Esophagus muscularis mucosa (tissue), 4 donors: ENCODE measurements at regions not wholly inside any gene's neighbourhood (a gene's known extent, or its start where the extent isn't known, plus 50 kb on each side); places are given as distances from the start of the nearest gene placed in this dataset.

Experiments used
- DNase-seq: peaks from one replicate; pipeline ENCODE4 v3.0.0-alpha.2; 2017; ENCODE audit errors: extremely low spot score
- H3K27ac ChIP-seq, 4 donors: fragments of 200-600 bp; sonication (generic); replicated peaks in 1 of 4; 1 replicate in 3 of 4; 2 replicates in 1 of 4; pipeline ENCODE4 v1.5.1; 2016 to 2019; ENCODE audit warnings: mild to moderate bottlenecking in 1 of 4
- H3K27me3 ChIP-seq, 4 donors: fragments of 200-600 bp; sonication (generic); one replicate each; pipeline versions ENCODE4 v1.5.1 to v1.6.0; 2016 to 2019
- H3K36me3 ChIP-seq, 4 donors: fragments of 200-600 bp; sonication (generic); one replicate each; pipeline ENCODE4 v1.5.1; 2016 to 2019
- H3K4me1 ChIP-seq, 4 donors: fragments of 200-600 bp; sonication (generic); one replicate each; pipeline ENCODE4 v1.5.1; 2016 to 2019
- H3K4me3 ChIP-seq, 4 donors: fragments of 200-600 bp; sonication (generic); 1 replicate in 2 of 4; 2 replicates in 2 of 4; pipeline ENCODE4 v1.5.1; 2016 to 2019; ENCODE audit warnings: mild to moderate bottlenecking in 4 of 4, moderate library complexity in 1 of 4
- H3K9me3 ChIP-seq, 4 donors: fragments of 200-600 bp; sonication (generic); 1 replicate in 3 of 4; 2 replicates in 1 of 4; pipeline ENCODE4 v1.5.1; 2016 to 2019
- CTCF ChIP-seq, 3 experiments: fragments of 200-600 bp in 2 of 3; fragments of 450-650 bp in 1 of 3; sonication (generic) in 2 of 3; IDR thresholded peaks; one replicate each; pipeline ENCODE4 v1.5.1; 2017 to 2019; ENCODE audit warnings: antibody characterized with exemption in 3 of 3, mild to moderate bottlenecking in 2 of 3, moderate library complexity in 1 of 3
- EP300 ChIP-seq: sonication (generic); formaldehyde crosslinking; IDR thresholded peaks from one replicate; pipeline ENCODE4 v1.6.1; 2017; ENCODE audit warnings: antibody characterized with exemption
- POLR2A ChIP-seq: fragments of 450-650 bp; IDR thresholded peaks from one replicate; pipeline ENCODE4 v1.6.1; 2017; ENCODE audit warnings: antibody characterized with exemption, moderate library complexity, mild to moderate bottlenecking, low read depth
- POLR2AphosphoS5 ChIP-seq, 2 donors: sonication (generic); formaldehyde crosslinking; IDR thresholded peaks; one replicate each; pipeline ENCODE4 v1.6.1; 2017; ENCODE audit warnings: antibody characterized with exemption in 2 of 2
- WGBS: methylation state at CpG from one replicate; pipeline ENCODE4 v1.1.5; 2018; 5-methylcytosine and 5-hydroxymethylcytosine counted together
- intact Hi-C: fragments of 100-400 bp; cut with DNase I; formaldehyde crosslinking; loops from one replicate; pipeline ENCODE4 v1.15.1; 2023

GRCh38 chr20:7667194-7667593 lies 273.1 kb downstream of the HAO1 start:
- 81% methylated on average over 4 of the region's 4 CpGs for WGBS
- intact Hi-C loops, result no loop called here
- TF ChIP-seq CTCF (IDR thresholded peaks at IDR 0.05) (no peak), EP300 (no peak), POLR2AphosphoS5 (IDR thresholded peaks at IDR 0.05) (no peak), POLR2A (no peak)

GRCh38 chr20:7672571-7672970 lies 267.7 kb downstream of the HAO1 start:
- H3K27me3 ChIP-seq, result no peaks in the 10 kb centered on the region
- no peaks in the 10 kb centered on the region for H3K36me3 ChIP-seq
- no peaks in the 10 kb centered on the region for H3K9me3 ChIP-seq
- WGBS, result 89% methylated on average over 7 of the region's 7 CpGs
- H3K27ac ChIP-seq, result no peak overlapping the region
- no peak overlapping the region for H3K4me3 ChIP-seq
- intact Hi-C loops, result no loop called here
- no peak for TF ChIP-seq CTCF (IDR thresholded peaks at IDR 0.05)
- no peak for TF ChIP-seq POLR2AphosphoS5 (IDR thresholded peaks at IDR 0.05)
- TF ChIP-seq POLR2A, result no peak
- TF ChIP-seq EP300, result no peak
- DNase-seq, result no peak
- no peaks in the 10 kb centered on the region for H3K4me1 ChIP-seq

More at GRCh38 chr20:7667194-7667593, 273.1 kb downstream of the HAO1 start:
- no peaks in the 10 kb centered on the region for H3K36me3 ChIP-seq
- H3K27ac ChIP-seq, result no peak overlapping the region
- H3K9me3 ChIP-seq, result no peaks in the 10 kb centered on the region
- no peaks in the 10 kb centered on the region for H3K4me1 ChIP-seq
- H3K4me3 ChIP-seq, result no peak overlapping the region
- H3K27me3 ChIP-seq, result no peaks in the 10 kb centered on the region
- DNase-seq, result no peak

GRCh38 chr20:7673841-7674240 lies 266.4 kb downstream of the HAO1 start:
- no peaks in the 10 kb centered on the region for H3K27me3 ChIP-seq
- H3K4me1 ChIP-seq, result no peaks in the 10 kb centered on the region
- no peak overlapping the region for H3K4me3 ChIP-seq
- H3K27ac ChIP-seq, result no peak overlapping the region
- intact Hi-C loops, result no loop called here
- DNase-seq, result no peak
- WGBS, result 80% methylated on average over 2 of the region's 2 CpGs
- TF ChIP-seq POLR2A (no peak), POLR2AphosphoS5 (IDR thresholded peaks at IDR 0.05) (no peak), CTCF (IDR thresholded peaks at IDR 0.05) (no peak), EP300 (no peak)
- no peaks in the 10 kb centered on the region for H3K36me3 ChIP-seq
- H3K9me3 ChIP-seq, result no peaks in the 10 kb centered on the region

GRCh38 chr20:7682916-7683315 lies 257.3 kb downstream of the HAO1 start:
- H3K36me3 ChIP-seq, result no peaks in the 10 kb centered on the region
- DNase-seq, result no peak
- intact Hi-C loops, result no loop called here
- TF ChIP-seq CTCF (IDR thresholded peaks at IDR 0.05) (no peak), POLR2AphosphoS5 (IDR thresholded peaks at IDR 0.05) (no peak), POLR2A (no peak), EP300 (no peak)
- no peak overlapping the region for H3K27ac ChIP-seq
- H3K27me3 ChIP-seq, result no peaks in the 10 kb centered on the region
- 86% methylated on average over 3 of the region's 3 CpGs for WGBS
- no peaks in the 10 kb centered on the region for H3K9me3 ChIP-seq
- no peak overlapping the region for H3K4me3 ChIP-seq
- H3K4me1 ChIP-seq, result no peaks in the 10 kb centered on the region

- DNase-seq, result no peak
- no peaks in the 10 kb centered on the region for H3K36me3 ChIP-seq
- TF ChIP-seq POLR2A (no peak), EP300 (no peak), POLR2AphosphoS5 (IDR thresholded peaks at IDR 0.05) (no peak), CTCF (IDR thresholded peaks at IDR 0.05) (no peak)
- H3K4me1 ChIP-seq, result no peaks in the 10 kb centered on the region
- H3K27me3 ChIP-seq, result no peaks in the 10 kb centered on the region
- intact Hi-C loops, result no loop called here
- no peak overlapping the region for H3K27ac ChIP-seq
- H3K9me3 ChIP-seq, result no peaks in the 10 kb centered on the region
- H3K4me3 ChIP-seq, result no peak overlapping the region
These were observed 253.2 kb downstream of the HAO1 start for GRCh38 chr20:7687065-7687464.
